B cell (primary cell): ENCODE measurements at regions not wholly inside any gene's neighbourhood (a gene's known extent, or its start where the extent isn't known, plus 50 kb on each side); places are given as distances from the start of the nearest gene placed in this dataset.
"Not testable (repeated sequence)": the region's sequence is repeated elsewhere in the genome, so short reads cannot be mapped to it uniquely, and the experiment has no call there.

Source experiments
- CTCF ChIP-seq: fragments of 200-600 bp; IDR thresholded peaks from one replicate; pipeline ENCODE4 v1.8.0; 2022; ENCODE audit warnings: antibody characterized with exemption, mild to moderate bottlenecking
- EZH2 ChIP-seq: IDR thresholded peaks from 2 replicates; pipeline ENCODE4 v1.6.1; 2012; ENCODE audit warnings: borderline replicate concordance, low read depth, mild to moderate bottlenecking, moderate library complexity, low read length; ENCODE audit not compliant: insufficient read depth, poor library complexity, severe bottlenecking

DNA sequence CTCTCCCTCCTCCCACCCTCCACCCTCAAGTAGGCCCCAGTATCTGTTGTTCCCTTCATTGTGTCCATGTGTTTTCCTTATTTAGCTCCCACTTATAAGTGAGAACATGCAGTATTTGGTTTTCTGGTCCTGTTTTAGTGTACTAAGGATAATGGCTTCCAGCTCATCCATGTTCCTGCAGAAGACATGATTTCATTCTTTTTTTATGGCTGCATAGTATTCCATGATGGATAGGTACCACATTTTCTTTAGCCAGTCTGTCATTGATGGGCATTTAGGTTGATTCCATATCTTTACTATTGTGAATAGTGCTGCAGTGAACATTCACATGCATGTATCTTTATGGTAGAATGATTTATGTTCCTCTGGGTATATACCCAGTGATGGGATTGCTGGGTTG, 114.3 kb upstream of the NR3C1 start:
- not testable (repeated sequence) for TF ChIP-seq CTCF, EZH2
